ENCODE measurements at regions not wholly inside any gene's neighbourhood (a gene's known extent, or its start where the extent isn't known, plus 50 kb on each side); places are given as distances from the start of the nearest gene placed in this dataset.

DNA sequence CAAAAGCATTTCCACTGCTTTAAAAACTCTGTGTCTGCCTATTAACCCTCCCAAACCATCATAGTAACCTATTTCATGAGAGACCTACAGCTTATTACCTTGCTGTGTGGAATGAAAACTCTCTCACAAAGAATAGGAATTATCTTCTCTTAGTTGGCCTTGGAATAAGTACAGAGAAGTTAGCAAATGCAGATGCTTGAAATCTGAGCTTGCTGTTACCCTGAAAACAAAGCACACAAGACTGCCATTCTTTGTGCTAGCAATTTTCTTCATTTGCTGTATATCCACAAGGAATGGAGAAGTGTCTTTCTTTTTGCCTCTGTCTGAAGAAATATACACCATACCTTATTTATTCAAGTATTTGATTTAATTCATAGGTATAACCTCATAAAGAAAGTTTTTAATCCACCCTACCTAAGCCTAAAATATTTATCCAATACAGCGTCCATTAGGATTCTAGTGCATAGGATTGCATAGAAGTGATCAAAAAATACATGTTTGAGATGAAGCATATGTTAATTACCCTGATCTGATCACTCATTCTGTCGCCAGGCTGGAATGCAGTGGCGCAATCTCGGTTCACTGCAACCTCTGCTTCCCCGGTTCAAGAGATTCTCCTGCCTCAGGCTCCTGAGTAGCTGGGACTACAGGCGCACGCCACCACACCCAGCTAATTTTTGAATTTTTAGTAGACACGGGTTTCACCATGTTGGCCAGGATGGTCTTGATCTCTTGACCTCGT, 451.1 kb downstream of the LTN1 start:
- TF ChIP-seq, protein P1, sequence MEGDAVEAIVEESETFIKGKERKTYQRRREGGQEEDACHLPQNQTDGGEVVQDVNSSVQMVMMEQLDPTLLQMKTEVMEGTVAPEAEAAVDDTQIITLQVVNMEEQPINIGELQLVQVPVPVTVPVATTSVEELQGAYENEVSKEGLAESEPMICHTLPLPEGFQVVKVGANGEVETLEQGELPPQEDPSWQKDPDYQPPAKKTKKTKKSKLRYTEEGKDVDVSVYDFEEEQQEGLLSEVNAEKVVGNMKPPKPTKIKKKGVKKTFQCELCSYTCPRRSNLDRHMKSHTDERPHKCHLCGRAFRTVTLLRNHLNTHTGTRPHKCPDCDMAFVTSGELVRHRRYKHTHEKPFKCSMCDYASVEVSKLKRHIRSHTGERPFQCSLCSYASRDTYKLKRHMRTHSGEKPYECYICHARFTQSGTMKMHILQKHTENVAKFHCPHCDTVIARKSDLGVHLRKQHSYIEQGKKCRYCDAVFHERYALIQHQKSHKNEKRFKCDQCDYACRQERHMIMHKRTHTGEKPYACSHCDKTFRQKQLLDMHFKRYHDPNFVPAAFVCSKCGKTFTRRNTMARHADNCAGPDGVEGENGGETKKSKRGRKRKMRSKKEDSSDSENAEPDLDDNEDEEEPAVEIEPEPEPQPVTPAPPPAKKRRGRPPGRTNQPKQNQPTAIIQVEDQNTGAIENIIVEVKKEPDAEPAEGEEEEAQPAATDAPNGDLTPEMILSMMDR (IDR thresholded peaks at IDR 0.05) = no peak
- no peak for TF ChIP-seq POLR2A (IDR thresholded peaks at IDR 0.05)

Measured in vagina (tissue), 2 donors.